GM19455 (cell line): ENCODE measurements at regions not wholly inside any gene's neighbourhood (a gene's known extent, or its start where the extent isn't known, plus 50 kb on each side); places are given as distances from the start of the nearest gene placed in this dataset.

ENCODE experiments used
- ATAC-seq: cut with Tn5 transposase; IDR thresholded peaks from one replicate; pipeline ENCODE4 v1.9.1; 2021; ENCODE audit not compliant: unreplicated experiment

DNA sequence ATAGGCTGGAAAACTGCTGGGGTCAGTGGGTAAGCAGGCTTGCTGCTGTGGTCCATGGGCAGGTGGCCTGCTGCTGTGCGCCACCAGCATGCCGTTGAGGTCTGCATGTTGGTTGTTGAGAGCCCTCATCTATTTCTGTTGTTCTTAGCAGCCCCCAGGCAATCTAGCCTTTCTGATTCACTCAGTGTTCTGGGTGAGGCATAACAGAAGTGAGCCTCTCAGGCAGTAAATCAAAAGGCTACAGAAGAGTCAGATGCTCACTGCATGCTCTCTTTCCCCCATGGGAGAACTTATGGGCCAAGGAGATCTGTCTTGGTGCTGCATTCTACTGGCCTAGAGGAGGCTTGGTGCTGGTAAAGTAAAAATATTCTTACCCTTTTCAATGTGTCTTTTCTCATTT is 67.8 kb upstream of the ATP10A start:
- no peak for ATAC-seq
